ENCODE measurements at regions not wholly inside any gene's neighbourhood (a gene's known extent, or its start where the extent isn't known, plus 50 kb on each side); places are given as distances from the start of the nearest gene placed in this dataset.

GRCh38 chr18:38526922-38527321, 961.3 kb upstream of the CELF4 start:
- no peak for DNase-seq (ENCODE audit: low read depth)
- no peak for TF ChIP-seq CTCF (conservative IDR thresholded peaks at IDR 0.05; ENCODE audit: control insufficient read depth, insufficient read depth, low read depth, low read length)
- no peak overlapping the region for H3K4me3 ChIP-seq (ENCODE audit: control insufficient read depth, low read depth, low read length)

- no peak for DNase-seq (ENCODE audit: low read depth)
- H3K4me3 ChIP-seq (ENCODE audit: control insufficient read depth, low read depth, low read length) = no peak overlapping the region
- no peak for TF ChIP-seq CTCF (conservative IDR thresholded peaks at IDR 0.05; ENCODE audit: control insufficient read depth, insufficient read depth, low read depth, low read length)
Observed at GRCh38 chr18:38525039-38525438, 959.4 kb upstream of the CELF4 start.

DNA sequence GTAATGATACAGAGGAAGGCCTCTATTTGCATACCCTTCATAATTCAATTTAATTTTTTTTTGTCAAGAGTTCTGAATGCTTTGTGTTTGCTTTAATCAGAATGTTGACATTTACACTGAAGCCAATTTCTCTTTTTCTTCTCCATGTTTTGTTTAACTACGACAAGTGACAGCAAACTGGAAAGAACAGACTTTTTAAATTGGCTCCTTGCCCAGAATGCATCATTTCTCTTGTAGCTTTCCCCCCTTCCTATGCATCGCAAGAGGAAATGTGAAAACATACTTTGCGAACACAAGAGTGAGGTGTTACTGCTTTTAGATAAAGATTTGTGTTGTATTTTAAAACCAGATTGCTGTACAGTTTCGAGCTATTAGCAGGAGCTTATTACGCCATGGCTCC, 955.2 kb upstream of the CELF4 start:
- DNase-seq (ENCODE audit: low read depth) = no peak
- TF ChIP-seq CTCF (conservative IDR thresholded peaks at IDR 0.05; ENCODE audit: control insufficient read depth, insufficient read depth, low read depth, low read length) = no peak
- H3K4me3 ChIP-seq (ENCODE audit: control insufficient read depth, low read depth, low read length) = no peak overlapping the region

- no peak overlapping the region for H3K4me3 ChIP-seq (ENCODE audit: control insufficient read depth, low read depth, low read length)
- no peak for TF ChIP-seq CTCF (conservative IDR thresholded peaks at IDR 0.05; ENCODE audit: control insufficient read depth, insufficient read depth, low read depth, low read length)
- DNase-seq (ENCODE audit: low read depth) = no peak
Observed at GRCh38 chr18:38502539-38502938, 936.9 kb upstream of the CELF4 start.

GRCh38 chr18:38497266-38497665, 931.7 kb upstream of the CELF4 start:
- TF ChIP-seq CTCF (conservative IDR thresholded peaks at IDR 0.05; ENCODE audit: control insufficient read depth, insufficient read depth, low read depth, low read length) = no peak
- no peak for DNase-seq (ENCODE audit: low read depth)
- no peak overlapping the region for H3K4me3 ChIP-seq (ENCODE audit: control insufficient read depth, low read depth, low read length)

- H3K4me3 ChIP-seq (ENCODE audit: control insufficient read depth, low read depth, low read length) = no peak overlapping the region
- no peak for DNase-seq (ENCODE audit: low read depth)
- TF ChIP-seq CTCF (conservative IDR thresholded peaks at IDR 0.05; ENCODE audit: control insufficient read depth, insufficient read depth, low read depth, low read length) = no peak
Observed at GRCh38 chr18:38496222-38496793, 930.7 kb upstream of the CELF4 start.

DNA sequence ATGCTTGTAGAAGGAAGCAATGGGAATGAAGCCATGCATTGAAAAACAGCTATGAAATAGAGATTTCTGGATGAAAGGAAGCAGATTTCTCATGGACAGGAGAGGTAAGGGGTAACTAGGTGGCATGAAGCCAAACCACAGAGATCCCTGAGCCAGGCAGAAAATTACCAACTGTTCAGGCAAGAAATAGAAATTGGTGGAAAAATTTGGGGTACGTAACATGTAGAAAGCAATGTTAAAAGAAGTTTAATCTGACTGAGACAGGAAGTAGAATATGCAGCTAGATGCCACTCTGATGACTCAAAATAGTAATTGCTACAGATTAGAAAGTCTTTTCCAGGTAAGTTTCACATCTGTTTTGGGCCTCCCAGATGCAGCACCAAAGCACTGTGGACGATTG, 928.5 kb upstream of the CELF4 start:
- no peak for TF ChIP-seq CTCF (conservative IDR thresholded peaks at IDR 0.05; ENCODE audit: control insufficient read depth, insufficient read depth, low read depth, low read length)
- no peak overlapping the region for H3K4me3 ChIP-seq (ENCODE audit: control insufficient read depth, low read depth, low read length)
- no peak for DNase-seq (ENCODE audit: low read depth)

Data from fibroblast of mammary gland (primary cell).